Thyroid gland (tissue), 4 donors: ENCODE measurements at regions not wholly inside any gene's neighbourhood (a gene's known extent, or its start where the extent isn't known, plus 50 kb on each side); places are given as distances from the start of the nearest gene placed in this dataset.

Experiments used
- POLR2A ChIP-seq, 2 donors: fragments of 450-650 bp; IDR thresholded peaks; one replicate each; pipeline ENCODE4 v1.6.1; 2017; ENCODE audit warnings: antibody characterized with exemption in 2 of 2, mild to moderate bottlenecking in 2 of 2, moderate library complexity in 1 of 2
- TF ChIP-seq, protein P1 (sequence below), 6 experiments: fragments of 200-600 bp in 3 of 6; fragments of 450-650 bp in 3 of 6; sonication (generic) in 3 of 6; IDR thresholded peaks; one replicate each; pipeline ENCODE4 v1.5.1; 2016 to 2019; ENCODE audit warnings: antibody characterized with exemption in 6 of 6, mild to moderate bottlenecking in 2 of 6, inconsistent platforms in 1 of 6, moderate library complexity in 1 of 6

DNA sequence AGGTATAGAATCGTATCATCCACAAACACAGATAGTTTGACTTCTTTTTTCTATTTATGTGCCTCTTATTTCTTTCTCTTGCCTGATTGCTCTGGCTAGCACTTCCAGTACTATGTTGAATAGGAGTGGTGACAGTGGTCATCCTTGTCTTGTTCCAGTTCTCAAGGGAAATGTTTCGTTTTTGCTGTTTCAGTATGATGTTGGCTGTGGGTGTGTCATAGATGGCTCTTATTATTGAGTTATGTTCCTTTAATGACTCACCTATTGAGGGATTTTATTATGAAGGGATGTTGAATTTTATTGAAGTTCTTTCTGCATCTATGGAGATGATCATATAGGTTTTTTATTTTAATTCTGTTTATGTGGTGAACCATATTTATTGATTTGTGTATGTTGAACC, 70.3 kb downstream of the ENC1 start:
- TF ChIP-seq, protein P1, sequence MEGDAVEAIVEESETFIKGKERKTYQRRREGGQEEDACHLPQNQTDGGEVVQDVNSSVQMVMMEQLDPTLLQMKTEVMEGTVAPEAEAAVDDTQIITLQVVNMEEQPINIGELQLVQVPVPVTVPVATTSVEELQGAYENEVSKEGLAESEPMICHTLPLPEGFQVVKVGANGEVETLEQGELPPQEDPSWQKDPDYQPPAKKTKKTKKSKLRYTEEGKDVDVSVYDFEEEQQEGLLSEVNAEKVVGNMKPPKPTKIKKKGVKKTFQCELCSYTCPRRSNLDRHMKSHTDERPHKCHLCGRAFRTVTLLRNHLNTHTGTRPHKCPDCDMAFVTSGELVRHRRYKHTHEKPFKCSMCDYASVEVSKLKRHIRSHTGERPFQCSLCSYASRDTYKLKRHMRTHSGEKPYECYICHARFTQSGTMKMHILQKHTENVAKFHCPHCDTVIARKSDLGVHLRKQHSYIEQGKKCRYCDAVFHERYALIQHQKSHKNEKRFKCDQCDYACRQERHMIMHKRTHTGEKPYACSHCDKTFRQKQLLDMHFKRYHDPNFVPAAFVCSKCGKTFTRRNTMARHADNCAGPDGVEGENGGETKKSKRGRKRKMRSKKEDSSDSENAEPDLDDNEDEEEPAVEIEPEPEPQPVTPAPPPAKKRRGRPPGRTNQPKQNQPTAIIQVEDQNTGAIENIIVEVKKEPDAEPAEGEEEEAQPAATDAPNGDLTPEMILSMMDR (IDR thresholded peaks at IDR 0.05), result no peak
- no peak for TF ChIP-seq POLR2A (IDR thresholded peaks at IDR 0.05)
